ENCODE measurements at regions not wholly inside any gene's neighbourhood (a gene's known extent, or its start where the extent isn't known, plus 50 kb on each side); places are given as distances from the start of the nearest gene placed in this dataset.

DNA sequence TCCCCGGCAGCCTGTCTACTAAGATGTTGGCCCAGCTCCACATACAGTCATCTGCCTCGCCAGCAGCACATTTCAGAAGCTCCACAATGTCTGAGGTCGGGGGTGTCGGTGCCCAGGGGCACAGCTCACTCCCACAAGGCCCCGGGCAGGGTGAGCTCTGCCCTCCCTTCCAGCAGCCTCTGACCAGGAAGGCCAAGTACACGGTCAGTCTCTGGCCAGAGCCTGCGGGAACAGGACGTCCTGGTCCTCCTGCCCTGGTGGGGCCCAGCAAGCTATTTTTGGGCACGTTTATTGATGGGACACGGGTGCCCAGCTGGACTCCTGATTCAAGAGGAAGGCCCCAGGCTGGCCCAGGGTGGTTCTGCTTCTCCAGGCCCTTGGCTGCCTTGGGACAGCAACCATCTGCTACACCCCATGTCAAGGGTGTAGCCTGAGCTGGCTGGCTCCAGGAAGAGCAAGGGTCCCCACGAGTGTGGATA is 114.9 kb upstream of the PTPN1 start:
- TF ChIP-seq, protein P1, sequence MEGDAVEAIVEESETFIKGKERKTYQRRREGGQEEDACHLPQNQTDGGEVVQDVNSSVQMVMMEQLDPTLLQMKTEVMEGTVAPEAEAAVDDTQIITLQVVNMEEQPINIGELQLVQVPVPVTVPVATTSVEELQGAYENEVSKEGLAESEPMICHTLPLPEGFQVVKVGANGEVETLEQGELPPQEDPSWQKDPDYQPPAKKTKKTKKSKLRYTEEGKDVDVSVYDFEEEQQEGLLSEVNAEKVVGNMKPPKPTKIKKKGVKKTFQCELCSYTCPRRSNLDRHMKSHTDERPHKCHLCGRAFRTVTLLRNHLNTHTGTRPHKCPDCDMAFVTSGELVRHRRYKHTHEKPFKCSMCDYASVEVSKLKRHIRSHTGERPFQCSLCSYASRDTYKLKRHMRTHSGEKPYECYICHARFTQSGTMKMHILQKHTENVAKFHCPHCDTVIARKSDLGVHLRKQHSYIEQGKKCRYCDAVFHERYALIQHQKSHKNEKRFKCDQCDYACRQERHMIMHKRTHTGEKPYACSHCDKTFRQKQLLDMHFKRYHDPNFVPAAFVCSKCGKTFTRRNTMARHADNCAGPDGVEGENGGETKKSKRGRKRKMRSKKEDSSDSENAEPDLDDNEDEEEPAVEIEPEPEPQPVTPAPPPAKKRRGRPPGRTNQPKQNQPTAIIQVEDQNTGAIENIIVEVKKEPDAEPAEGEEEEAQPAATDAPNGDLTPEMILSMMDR (IDR thresholded peaks at IDR 0.05; ENCODE audit: borderline replicate concordance, extremely low read depth, low read length, poor library complexity, severe bottlenecking) = no peak
- TF ChIP-seq EZH2 (IDR thresholded peaks at IDR 0.05; ENCODE audit: borderline replicate concordance, low read depth, low read length, severe bottlenecking) = no peak

Data from DND-41 (cell line).